NCI-H82 (cell line): ENCODE measurements at regions not wholly inside any gene's neighbourhood (a gene's known extent, or its start where the extent isn't known, plus 50 kb on each side); places are given as distances from the start of the nearest gene placed in this dataset.

ENCODE experiments used
- DNase-seq: peaks from one replicate; lab custom pipeline; 2025; lab: John Stamatoyannopoulos, UW

- DNase-seq: peak; percentile 4
Measured at GRCh38 chr16:73743665-73744496, 552.7 kb upstream of the PSMD7 start.

- no peak for DNase-seq
Measured at GRCh38 chr16:73739049-73739769, 557.4 kb upstream of the PSMD7 start.

- DNase-seq: no peak
Measured at GRCh38 chr16:73738266-73738665, 558.3 kb upstream of the PSMD7 start.

- no peak for DNase-seq
Measured at GRCh38 chr16:73737637-73738036, 559.0 kb upstream of the PSMD7 start.

GRCh38 chr16:73735954-73736353 is 560.7 kb upstream of the PSMD7 start:
- DNase-seq: no peak

- no peak for DNase-seq
Measured at GRCh38 chr16:73735018-73735417, 561.6 kb upstream of the PSMD7 start.

GRCh38 chr16:73732681-73733080 is 563.9 kb upstream of the PSMD7 start:
- no peak for DNase-seq

GRCh38 chr16:73732143-73732542 is 564.5 kb upstream of the PSMD7 start:
- no peak for DNase-seq

- no peak for DNase-seq
Measured at GRCh38 chr16:73730481-73731090, 566.0 kb upstream of the PSMD7 start.

- DNase-seq: no peak
Measured at GRCh38 chr16:73725156-73725555, 571.5 kb upstream of the PSMD7 start.

GRCh38 chr16:73724503-73724902 is 572.1 kb upstream of the PSMD7 start:
- no peak for DNase-seq

GRCh38 chr16:73717266-73717974 is 579.2 kb upstream of the PSMD7 start:
- peak; percentile 18 for DNase-seq

GRCh38 chr16:73714976-73715375 is 581.6 kb upstream of the PSMD7 start:
- DNase-seq: no peak

GRCh38 chr16:73713778-73714495 is 582.7 kb upstream of the PSMD7 start:
- DNase-seq: peak; percentile 64

- DNase-seq: no peak
Measured at GRCh38 chr16:73713251-73713650, 583.4 kb upstream of the PSMD7 start.

GRCh38 chr16:73711406-73712080 is 585.1 kb upstream of the PSMD7 start:
- no peak for DNase-seq

- DNase-seq: no peak
Measured at GRCh38 chr16:73710526-73710925, 586.1 kb upstream of the PSMD7 start.

GRCh38 chr16:73707863-73708262 is 588.8 kb upstream of the PSMD7 start:
- no peak for DNase-seq

- no peak for DNase-seq
Measured at GRCh38 chr16:73703891-73704290, 592.7 kb upstream of the PSMD7 start.

GRCh38 chr16:73697336-73697735 is 599.3 kb upstream of the PSMD7 start:
- DNase-seq: no peak

GRCh38 chr16:73692861-73693260 is 603.8 kb upstream of the PSMD7 start:
- DNase-seq: no peak
